ENCODE measurements at regions not wholly inside any gene's neighbourhood (a gene's known extent, or its start where the extent isn't known, plus 50 kb on each side); places are given as distances from the start of the nearest gene placed in this dataset.

DNA sequence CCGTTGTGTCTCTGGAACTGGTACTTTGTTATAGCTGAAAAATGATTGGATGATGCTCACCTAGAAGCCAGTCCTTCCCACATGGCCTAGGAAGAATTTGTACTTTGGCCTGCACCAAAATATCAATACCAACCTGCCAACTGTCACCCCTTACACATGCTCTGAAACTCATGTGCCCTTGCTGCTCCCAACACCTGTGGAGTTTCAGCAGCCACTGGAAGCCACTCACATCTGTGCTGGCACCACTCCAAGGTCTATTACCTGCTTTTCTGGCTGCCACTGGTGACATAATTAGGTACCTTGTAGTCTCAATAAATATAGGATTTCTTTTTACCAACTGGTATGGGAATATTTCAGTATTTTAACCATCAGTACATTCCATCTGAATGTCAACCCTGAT lies 363.6 kb downstream of the SH3GL2 start:
- intact Hi-C loops (cut with DNase I), result no loop called here
- DNase-seq, result no peak

DNA sequence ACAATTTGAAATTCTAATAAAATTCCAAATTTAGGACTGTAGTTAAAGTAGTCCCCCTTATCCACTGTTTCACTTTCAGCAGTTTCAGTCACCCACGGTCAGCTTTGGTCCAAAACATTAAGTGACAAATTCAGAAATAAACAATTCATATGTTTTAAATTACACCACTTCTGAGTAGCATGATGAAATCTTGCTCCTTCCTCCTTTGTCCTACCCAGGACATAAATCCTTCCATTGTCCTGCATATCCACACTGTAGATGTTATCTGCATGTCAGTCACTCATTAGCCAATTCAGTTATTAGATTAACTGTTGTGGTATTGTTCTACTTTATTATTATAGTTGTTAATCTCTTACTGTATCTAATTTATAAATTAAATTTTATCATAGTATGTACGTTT lies 376.5 kb downstream of the SH3GL2 start:
- no peak for DNase-seq
- intact Hi-C loops (cut with DNase I), result no loop called here

DNA sequence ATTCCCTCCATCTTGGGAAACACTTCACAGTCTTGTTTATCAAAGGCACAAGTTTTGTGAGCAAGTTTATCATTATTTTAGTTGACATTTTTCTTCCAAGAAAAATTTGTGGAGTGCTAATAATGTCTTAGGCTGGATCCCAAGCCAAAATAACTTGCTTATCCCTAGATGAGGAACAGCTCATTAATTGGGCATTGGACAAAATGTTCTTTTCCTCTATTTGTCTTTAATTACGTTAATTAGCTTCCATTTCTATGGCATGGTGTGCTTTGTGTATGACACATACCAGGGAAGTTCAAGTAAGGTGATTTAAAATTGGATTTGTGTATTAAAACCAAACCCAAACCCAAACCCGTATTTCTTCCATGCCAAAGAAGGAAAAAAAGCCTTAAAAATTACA lies 379.5 kb downstream of the SH3GL2 start:
- intact Hi-C loops (cut with DNase I), result no loop called here
- no peak for DNase-seq

DNA sequence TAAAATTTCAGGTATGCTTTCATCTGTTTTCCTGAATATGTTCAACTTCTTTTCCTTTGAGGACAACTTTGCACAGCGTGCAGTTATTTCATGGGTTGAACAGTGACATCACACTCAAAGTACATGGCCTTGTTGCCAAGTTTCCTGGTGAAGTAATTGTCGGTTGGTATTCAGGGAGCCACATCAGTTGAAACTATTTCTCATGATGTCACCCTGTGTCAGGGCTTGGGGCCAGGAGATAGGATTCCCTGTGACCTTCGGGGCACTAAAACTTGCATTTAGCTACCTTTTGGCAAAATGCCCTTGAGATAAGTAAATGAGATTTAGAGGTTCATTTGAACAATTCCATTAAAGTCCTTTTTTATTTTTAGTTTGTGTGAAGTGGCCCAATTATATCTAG lies 383.9 kb downstream of the SH3GL2 start:
- intact Hi-C loops (cut with DNase I), result no loop called here
- DNase-seq, result no peak

DNA sequence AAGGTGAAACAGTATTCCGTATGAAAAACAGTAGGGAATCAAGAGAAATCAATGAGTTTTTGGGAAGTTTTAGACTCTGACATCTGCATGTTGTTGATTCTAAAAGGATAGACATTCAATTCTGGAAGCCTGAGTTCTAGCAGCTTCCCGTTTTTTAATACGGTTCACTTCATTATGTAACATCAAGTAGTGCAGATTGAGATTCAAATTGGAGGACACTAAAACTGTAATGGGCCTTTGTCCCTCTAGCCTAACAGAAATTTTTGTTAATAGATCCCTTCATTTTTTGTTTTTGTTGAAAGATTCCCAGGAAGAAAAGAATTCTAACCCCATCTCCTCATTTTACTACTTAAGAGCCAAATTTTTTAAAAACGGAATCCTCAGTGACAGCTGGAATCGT lies 384.6 kb downstream of the SH3GL2 start:
- DNase-seq, result no peak
- intact Hi-C loops (cut with DNase I), result no loop called here

DNA sequence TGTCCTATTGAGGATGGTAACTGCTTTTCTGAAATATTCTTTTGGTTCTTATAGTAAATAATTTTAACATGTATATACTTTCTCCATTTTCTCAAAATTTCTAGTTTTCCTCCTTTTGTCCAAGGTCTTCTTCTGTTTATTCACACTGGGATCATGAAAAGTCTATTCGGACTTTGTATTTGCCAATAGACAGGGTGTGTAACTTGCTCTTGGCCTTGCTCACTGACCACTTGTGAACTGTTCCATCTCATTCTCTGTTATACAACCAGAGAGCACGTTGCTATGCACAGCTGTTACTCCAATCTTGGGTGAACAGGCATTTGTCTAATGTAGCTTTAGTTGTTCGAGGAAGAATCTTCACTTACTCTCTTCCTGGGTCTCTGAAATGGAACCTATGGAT lies 388.9 kb downstream of the SH3GL2 start:
- DNase-seq, result no peak
- intact Hi-C loops (cut with DNase I), result no loop called here

DNA sequence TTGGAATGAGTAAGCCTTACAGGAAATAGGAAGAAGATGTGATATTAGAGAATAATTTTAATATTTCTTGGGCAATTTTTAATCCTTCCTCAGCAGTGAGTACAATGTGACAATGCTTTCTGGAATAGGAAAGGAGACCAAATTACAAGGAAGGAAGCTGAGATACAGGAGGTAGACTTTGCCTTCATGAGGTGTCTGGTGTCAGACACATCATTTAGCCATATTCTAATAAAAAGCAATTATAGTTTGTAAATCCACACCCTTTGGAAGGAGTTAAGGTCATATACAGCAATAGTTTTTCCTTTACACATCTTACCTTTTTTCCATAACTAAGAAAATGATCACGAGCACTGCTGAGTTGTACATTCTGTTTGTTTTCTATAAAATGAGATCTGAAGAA lies 390.4 kb downstream of the SH3GL2 start:
- intact Hi-C loops (cut with DNase I), result no loop called here
- no peak for DNase-seq

DNA sequence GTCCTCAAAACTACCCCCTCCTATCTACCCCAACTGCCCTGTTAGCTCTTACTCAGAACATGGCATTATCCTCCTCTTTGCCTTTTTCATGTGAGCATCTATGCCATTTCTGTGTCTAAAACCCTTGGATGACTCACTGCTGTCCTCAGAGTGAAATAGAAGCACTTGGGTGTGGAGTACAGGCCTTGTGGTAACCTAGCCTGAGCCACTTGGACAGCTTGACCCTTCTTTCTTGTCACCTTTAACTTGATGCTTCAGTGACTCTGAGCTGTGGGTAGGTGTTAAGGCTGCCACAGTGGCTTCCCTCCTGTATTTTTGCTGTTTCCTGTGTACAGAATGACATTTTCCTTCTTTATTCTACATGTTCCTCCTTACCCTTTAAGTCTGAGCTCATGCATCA lies 391.4 kb downstream of the SH3GL2 start:
- intact Hi-C loops (cut with DNase I), result no loop called here
- DNase-seq, result no peak

DNA sequence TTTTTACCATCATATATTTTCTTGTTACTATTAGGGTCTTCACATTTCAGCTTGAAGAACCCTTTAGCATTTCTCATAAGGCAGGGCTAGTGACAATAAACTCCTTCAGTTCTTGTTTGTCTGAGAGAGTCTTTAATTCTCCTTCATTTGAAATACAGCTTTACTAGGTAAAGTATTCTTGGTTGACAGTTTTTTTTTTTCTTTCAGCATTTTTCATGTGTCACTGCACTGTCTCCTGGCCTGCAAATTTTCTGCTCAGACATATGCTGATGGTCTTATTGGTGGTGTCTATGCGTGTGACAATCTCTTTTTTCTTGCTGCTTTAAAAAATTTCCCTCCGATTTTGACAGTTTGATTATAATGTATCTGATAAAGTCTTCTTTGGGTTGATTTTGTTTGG lies 399.9 kb downstream of the SH3GL2 start:
- DNase-seq, result no peak
- intact Hi-C loops (cut with DNase I), result no loop called here

DNA sequence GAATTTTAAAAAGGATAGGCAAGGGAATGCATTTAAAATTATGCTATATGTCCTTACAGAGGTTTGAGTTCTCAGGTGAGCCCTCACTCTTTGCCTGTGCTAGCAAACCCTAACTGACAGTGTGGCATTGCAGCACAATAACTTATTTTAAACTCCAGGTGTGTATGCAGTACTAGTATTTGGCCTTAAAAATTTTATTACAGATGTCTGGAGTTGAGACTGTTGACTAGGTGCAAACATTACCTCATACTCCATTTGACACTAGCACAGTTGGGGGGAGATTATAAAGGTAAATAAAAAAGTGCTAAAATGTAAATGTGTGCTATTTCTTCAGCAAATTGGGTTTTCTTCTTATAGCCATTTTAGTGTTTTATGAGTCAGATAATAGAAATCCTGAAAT lies 407.7 kb downstream of the SH3GL2 start:
- DNase-seq, result no peak

DNA sequence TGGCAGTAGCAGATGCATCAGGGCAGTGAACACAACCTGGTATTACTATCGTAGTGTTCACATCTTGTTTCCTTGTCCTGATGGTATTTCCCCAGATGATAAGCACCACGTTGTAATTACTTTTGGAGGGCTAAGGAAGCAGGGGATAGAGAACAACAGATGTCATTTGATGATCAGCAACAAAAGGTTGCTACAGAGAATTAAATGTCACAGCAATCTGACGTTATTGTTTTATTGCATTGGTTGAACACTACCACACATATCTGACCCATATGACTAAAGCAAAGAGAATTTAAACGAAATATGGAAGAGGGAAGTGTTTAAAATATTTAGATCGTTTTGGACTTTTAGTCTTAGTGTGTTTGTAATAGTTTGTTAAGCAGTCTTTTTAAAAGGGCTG lies 408.3 kb downstream of the SH3GL2 start:
- intact Hi-C loops (cut with DNase I), result no loop called here
- no peak for DNase-seq

More for the DNA sequence above, 407.7 kb downstream of the SH3GL2 start:
- intact Hi-C loops (cut with DNase I), result no loop called here

DNA sequence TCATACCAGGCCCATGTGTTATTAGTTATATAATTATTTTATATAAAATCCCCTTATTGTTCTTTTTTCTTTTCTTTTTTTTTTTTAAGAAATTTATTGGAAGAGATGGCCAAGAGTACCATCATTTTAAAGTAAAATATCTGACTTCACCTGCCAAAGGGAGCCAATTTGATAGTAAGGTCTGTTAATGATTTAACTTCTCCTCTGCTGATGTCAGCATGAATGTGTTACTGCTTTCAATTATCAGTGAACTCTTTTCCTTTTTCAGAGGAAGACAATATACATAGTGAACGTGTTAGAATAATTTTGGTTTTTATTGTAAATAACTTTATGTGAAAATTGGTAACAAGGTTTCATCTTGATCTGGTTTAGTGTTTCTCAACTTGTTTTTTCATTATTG lies 409.6 kb downstream of the SH3GL2 start:
- intact Hi-C loops (cut with DNase I), result no loop called here
- DNase-seq, result no peak

DNA sequence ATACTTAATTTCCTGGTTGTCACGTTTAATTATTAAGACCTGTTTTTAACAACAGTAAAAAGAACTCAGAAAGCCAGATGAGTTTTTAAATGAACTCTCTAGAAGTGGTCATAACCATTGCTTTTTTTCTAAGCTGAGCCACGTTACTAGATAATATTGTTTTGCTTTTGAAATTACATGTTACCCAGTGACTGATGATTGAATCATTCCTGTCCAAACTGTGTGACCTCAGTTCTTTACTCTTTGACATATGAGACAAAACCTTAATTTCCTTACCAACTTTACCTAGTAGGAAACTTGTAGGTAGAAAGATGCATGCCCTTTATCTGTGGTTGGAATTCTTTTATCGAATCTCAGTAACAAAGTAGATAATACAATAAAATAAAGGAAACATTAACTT lies 411.7 kb downstream of the SH3GL2 start:
- intact Hi-C loops (cut with DNase I), result no loop called here
- DNase-seq, result no peak

DNA sequence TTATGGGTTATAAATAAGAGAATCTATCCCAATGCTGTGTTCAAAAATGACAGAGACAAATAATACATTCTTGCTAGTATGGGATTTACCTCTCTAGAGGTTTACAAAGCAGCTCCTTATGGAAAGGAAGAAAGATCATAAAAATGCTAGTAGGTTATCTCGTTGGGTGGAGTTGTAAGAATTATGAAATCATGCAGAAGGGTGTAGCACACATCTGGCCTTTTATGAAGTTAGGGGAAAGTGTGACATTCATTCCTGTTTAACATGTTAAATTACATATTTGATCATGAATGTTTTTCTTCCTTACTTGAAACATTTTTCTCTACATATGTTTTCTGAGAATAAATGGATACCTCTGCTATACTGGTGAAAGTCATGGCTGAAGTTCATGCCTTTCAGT lies 414.2 kb downstream of the SH3GL2 start:
- intact Hi-C loops (cut with DNase I), result no loop called here
- DNase-seq, result no peak

DNA sequence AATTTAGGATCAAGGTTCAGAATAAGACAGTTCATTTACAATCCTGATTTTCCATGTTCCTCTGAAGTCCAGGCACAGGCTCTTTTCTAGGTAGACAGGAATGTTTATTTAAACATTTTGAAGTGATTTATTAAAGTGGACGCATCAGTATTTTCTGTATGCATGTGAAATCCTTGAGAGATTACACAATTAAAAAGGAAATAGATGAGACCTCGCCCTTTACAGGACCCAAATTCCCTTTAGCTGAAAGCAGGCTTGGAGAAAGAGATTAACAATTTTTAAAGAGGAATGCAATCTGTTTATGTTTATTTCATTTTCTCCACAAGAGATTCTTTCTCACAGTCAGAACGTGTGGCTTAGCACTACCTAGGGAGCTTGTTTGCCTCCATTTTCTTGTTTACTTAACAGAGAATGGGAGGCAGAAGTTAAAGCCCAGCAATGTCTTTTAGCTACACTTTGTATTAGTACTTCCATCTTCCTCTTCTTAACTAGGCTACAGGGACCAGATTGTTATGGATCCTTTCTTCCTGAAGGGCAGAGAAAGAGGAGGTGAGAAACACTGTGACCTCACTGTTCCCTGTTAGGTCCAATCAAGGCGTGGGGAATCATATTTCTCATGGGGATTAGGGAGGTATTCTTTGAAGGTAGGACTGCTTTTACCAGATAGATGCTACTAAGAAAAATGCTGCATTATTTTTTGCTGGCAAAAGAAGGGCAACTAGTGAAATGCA lies 416.0 kb downstream of the SH3GL2 start:
- no peak for DNase-seq
- intact Hi-C loops (cut with DNase I), result no loop called here

DNA sequence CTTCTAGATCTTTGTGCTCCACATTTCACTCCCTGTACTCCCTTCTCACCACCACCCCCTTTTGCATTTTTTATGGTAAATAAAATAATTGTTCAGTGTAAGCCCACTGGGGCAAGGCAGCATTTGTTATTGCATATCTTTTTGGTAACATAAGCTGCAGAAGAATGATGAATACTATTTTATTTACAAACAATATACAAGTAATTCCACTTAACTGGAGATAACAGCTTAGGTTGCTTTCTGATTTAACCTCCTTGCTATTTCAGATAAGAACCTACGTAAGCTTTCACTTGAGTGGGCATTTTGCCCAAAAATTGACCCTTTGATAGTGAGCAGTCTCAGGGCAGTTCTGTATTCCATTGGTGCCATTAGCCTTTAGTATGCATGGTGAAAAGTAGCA lies 417.9 kb downstream of the SH3GL2 start:
- no peak for DNase-seq
- intact Hi-C loops (cut with DNase I), result no loop called here

DNA sequence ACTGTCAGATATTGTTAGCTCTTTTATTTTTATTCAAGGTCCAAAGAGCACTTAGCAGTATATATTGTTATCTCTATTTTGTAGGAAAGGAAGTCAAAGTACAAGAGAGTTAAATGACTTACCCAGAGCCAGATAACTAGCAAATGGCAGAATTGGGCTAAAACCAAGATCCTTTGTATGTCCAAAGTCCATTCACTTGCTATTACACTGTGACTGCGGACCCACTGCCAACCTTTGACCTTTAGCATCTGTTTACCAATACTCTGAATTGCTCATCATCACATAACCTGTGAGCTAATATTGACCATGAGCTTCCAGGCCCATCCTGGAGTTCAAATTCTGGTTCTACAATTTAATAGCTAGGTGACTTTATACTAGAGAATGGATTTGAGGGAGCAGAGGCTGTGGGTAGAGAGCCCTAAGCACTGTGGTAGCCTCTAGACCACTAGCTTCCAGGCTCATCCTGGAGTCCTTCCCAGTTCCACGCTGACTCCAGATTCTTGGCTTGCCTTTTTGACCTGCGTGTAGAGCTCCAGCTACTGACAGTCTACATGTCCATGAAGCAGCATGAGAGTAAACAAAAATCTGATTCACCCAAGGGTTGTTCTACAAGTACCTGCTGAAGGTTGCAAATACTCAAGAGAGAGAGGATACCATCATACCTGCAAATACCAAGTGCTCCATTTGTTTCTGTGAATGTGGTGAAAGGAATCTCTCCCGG lies 424.0 kb downstream of the SH3GL2 start:
- intact Hi-C loops (cut with DNase I), result no loop called here
- DNase-seq, result no peak

DNA sequence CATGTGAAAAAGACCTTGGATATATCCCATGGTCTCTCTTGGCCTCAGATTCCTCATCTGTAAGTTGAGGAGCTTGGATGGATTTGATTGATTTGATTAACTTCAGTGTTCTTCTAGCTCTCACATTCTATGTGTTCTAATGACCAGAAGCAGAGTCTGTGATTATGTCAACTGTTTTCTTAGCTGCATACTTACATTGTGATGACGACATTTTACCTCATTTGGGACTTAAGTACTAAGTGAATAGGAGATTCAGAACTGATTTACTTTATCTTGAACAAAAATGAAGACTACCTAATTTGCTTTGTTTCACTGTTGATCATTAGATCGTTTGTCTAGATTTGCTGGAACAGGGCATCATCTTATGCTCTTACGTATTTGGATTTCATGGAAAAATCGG lies 427.7 kb downstream of the SH3GL2 start:
- DNase-seq, result no peak
- intact Hi-C loops (cut with DNase I), result no loop called here

DNA sequence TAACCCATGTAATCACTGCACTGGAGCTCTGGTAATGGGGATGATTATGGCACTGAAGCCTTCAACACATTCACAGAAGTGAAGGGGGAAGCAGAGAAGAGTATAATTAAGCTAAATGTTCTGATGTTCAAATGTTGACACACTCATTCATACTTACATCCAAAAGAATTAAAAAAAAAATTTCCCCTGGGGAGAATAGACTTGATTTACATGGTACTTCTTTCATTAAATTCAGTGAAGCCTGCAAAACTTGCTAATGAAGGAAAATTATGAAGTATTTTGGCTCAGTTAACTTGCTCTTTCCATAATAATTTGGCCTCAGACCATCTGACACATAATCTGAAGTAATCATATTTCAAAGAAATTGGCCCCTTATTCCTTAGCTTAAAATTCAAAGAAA lies 428.8 kb downstream of the SH3GL2 start:
- intact Hi-C loops (cut with DNase I), result no loop called here

DNA sequence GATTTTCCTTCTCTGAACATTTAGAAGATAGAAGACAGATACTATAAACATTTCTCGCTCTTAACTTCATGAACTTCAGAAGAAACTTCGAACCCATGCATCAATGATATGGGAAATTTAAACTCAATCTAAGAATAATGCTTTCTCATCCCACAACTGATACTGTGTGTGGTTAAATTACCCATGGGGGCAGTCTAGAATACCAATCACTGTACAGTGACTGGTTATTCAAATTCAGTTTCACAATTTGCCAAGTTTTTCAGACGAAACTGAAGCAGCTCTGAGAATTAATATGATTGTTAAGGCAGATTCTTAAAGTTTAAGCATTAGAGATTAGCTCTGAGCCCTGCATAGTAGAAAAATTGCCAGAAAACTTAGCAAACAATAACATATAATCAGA lies 431.0 kb downstream of the SH3GL2 start:
- intact Hi-C loops (cut with DNase I), result no loop called here
- DNase-seq, result no peak

More for the DNA sequence above, 428.8 kb downstream of the SH3GL2 start:
- no peak for DNase-seq

DNA sequence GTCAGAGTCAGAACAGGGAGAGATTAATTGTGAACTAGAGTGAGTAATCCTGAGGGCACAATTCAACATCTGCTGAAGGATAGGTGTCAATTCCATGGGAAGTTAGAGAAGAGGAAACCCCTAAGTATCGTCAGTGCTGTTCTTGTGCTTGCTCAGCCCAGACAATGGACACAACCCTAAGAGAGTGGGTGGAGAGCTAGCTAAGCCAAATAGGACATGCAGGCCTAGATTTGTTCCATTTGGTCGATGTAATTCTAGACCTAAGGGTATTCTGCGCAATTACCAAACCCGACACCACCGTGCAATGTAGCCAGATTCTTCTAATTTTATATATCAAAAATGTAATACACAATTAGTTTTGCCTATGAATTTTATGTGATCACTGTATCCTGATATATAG lies 431.6 kb downstream of the SH3GL2 start:
- no peak for DNase-seq
- intact Hi-C loops (cut with DNase I), result no loop called here

All from head of caudate nucleus (tissue), 42 donors.